ENCODE measurements at regions not wholly inside any gene's neighbourhood (a gene's known extent, or its start where the extent isn't known, plus 50 kb on each side); places are given as distances from the start of the nearest gene placed in this dataset.
A peak's percentile ranks its signal among the peaks of the same experiment; 100 is the strongest.

DNA sequence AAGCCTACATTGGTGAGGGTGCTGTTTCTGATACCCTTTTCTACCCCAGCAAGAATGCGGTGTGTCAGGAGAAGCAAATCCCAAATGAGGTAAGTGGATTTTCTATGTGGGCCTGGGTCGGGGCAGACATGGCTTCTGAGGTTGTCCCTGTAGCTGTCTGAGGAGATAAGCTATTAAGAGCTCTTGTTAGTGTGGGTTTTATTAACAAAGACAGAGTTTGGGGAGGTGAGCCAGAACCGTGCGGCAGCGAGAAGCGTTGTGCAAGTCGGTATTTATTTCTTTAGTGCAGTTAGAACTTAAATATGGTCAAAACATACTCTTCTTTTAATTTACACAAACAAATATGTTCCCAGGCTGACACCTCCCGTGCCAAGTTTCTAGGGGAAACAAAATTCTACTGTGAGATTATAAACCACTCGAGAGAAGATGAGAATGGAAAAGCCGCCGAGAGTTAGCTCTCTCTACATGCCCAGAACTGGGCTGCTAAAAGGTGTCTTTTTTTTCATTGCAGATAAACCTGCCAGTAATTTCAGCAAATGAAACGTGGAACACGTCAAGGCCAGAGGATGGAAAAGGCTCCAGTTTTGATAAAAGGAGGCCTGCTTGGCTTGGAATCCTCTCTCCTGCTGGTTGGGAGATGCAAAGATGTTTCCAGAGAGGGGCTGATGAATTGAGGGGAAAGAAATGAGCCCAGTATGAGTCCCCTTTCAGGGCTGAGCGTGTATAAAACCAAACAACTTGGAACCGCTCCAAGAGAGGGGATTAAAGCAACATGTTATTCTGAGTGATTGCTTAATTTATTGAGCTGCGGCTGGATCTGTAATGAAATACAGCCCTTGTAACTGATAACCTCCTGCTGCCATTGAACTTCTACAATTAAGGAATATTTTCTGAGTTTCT is 254.6 kb downstream of the MRTFB start (continued):
- TF ChIP-seq, protein P1, sequence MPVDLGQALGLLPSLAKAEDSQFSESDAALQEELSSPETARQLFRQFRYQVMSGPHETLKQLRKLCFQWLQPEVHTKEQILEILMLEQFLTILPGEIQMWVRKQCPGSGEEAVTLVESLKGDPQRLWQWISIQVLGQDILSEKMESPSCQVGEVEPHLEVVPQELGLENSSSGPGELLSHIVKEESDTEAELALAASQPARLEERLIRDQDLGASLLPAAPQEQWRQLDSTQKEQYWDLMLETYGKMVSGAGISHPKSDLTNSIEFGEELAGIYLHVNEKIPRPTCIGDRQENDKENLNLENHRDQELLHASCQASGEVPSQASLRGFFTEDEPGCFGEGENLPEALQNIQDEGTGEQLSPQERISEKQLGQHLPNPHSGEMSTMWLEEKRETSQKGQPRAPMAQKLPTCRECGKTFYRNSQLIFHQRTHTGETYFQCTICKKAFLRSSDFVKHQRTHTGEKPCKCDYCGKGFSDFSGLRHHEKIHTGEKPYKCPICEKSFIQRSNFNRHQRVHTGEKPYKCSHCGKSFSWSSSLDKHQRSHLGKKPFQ (tag by site-specific recombination; IDR thresholded peaks at IDR 0.05) = peak; percentile 60
- peak; percentile 100 for TF ChIP-seq ZBTB8A (tag by site-specific recombination; IDR thresholded peaks at IDR 0.05)
- no peak for TF ChIP-seq ZNF521 (tag by site-specific recombination; IDR thresholded peaks at IDR 0.05)
- no peak for TF ChIP-seq HOXA7 (CRISPR knock-in tag; IDR thresholded peaks at IDR 0.05; ENCODE audit: borderline replicate concordance)
- TF ChIP-seq ZBTB20 (tag by site-specific recombination; IDR thresholded peaks at IDR 0.05) = 0 out of 2 replicates have a peak, but pooled peaks have one; percentile 25
- TF ChIP-seq ZSCAN23 (tag by site-specific recombination; IDR thresholded peaks at IDR 0.05) = peak; percentile 48; the same call in 1 of the 2 replicates
- TF ChIP-seq ZNF843 (tag by site-specific recombination; IDR thresholded peaks at IDR 0.05) = peak; percentile 98
- peak; percentile 57; the same call in 1 of the 2 replicates for TF ChIP-seq GLI2 (tag by site-specific recombination; IDR thresholded peaks at IDR 0.05; ENCODE audit: borderline replicate concordance, low read depth)
- TF ChIP-seq GLIS2 (tag by site-specific recombination; IDR thresholded peaks at IDR 0.05) = no peak
- TF ChIP-seq, protein P2, sequence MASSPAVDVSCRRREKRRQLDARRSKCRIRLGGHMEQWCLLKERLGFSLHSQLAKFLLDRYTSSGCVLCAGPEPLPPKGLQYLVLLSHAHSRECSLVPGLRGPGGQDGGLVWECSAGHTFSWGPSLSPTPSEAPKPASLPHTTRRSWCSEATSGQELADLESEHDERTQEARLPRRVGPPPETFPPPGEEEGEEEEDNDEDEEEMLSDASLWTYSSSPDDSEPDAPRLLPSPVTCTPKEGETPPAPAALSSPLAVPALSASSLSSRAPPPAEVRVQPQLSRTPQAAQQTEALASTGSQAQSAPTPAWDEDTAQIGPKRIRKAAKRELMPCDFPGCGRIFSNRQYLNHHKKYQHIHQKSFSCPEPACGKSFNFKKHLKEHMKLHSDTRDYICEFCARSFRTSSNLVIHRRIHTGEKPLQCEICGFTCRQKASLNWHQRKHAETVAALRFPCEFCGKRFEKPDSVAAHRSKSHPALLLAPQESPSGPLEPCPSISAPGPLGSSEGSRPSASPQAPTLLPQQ (tag by site-specific recombination; IDR thresholded peaks at IDR 0.05) = peak; percentile 83
- peak; percentile 64; the same call in 1 of the 2 replicates for TF ChIP-seq ZNF2 (tag by site-specific recombination; IDR thresholded peaks at IDR 0.05)
- TF ChIP-seq ZNF629 (tag by site-specific recombination; IDR thresholded peaks at IDR 0.05) = peak; percentile 74
- no peak for TF ChIP-seq ZNF157 (tag by site-specific recombination; IDR thresholded peaks at IDR 0.05)
- TF ChIP-seq ZSCAN16 (tag by site-specific recombination; IDR thresholded peaks at IDR 0.05) = no peak
- TF ChIP-seq ZNF146 (tag by site-specific recombination; IDR thresholded peaks at IDR 0.05) = no peak
- TF ChIP-seq, protein P3, sequence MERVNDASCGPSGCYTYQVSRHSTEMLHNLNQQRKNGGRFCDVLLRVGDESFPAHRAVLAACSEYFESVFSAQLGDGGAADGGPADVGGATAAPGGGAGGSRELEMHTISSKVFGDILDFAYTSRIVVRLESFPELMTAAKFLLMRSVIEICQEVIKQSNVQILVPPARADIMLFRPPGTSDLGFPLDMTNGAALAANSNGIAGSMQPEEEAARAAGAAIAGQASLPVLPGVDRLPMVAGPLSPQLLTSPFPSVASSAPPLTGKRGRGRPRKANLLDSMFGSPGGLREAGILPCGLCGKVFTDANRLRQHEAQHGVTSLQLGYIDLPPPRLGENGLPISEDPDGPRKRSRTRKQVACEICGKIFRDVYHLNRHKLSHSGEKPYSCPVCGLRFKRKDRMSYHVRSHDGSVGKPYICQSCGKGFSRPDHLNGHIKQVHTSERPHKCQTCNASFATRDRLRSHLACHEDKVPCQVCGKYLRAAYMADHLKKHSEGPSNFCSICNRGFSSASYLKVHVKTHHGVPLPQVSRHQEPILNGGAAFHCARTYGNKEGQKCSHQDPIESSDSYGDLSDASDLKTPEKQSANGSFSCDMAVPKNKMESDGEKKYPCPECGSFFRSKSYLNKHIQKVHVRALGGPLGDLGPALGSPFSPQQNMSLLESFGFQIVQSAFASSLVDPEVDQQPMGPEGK (tag by site-specific recombination; IDR thresholded peaks at IDR 0.05) = peak; percentile 58
- peak; percentile 81 for TF ChIP-seq ZBTB17 (tag by site-specific recombination; IDR thresholded peaks at IDR 0.05)
- peak; percentile 79; the same call in 1 of the 2 replicates for TF ChIP-seq TCF7L2 (IDR thresholded peaks at IDR 0.05; ENCODE audit: borderline replicate concordance, low read depth, low read length)
- TF ChIP-seq ZNF654 (tag by site-specific recombination; IDR thresholded peaks at IDR 0.05; ENCODE audit: low read depth) = no peak
- TF ChIP-seq, protein P4, sequence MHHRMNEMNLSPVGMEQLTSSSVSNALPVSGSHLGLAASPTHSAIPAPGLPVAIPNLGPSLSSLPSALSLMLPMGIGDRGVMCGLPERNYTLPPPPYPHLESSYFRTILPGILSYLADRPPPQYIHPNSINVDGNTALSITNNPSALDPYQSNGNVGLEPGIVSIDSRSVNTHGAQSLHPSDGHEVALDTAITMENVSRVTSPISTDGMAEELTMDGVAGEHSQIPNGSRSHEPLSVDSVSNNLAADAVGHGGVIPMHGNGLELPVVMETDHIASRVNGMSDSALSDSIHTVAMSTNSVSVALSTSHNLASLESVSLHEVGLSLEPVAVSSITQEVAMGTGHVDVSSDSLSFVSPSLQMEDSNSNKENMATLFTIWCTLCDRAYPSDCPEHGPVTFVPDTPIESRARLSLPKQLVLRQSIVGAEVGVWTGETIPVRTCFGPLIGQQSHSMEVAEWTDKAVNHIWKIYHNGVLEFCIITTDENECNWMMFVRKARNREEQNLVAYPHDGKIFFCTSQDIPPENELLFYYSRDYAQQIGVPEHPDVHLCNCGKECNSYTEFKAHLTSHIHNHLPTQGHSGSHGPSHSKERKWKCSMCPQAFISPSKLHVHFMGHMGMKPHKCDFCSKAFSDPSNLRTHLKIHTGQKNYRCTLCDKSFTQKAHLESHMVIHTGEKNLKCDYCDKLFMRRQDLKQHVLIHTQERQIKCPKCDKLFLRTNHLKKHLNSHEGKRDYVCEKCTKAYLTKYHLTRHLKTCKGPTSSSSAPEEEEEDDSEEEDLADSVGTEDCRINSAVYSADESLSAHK (tag by site-specific recombination; IDR thresholded peaks at IDR 0.05) = peak; percentile 88
- peak; percentile 24; the same call in 1 of the 2 replicates for TF ChIP-seq ZFP3 (tag by site-specific recombination; IDR thresholded peaks at IDR 0.05; ENCODE audit: low read depth)
- no peak for TF ChIP-seq ZNF785 (tag by site-specific recombination; IDR thresholded peaks at IDR 0.05)
- TF ChIP-seq, protein P5, sequence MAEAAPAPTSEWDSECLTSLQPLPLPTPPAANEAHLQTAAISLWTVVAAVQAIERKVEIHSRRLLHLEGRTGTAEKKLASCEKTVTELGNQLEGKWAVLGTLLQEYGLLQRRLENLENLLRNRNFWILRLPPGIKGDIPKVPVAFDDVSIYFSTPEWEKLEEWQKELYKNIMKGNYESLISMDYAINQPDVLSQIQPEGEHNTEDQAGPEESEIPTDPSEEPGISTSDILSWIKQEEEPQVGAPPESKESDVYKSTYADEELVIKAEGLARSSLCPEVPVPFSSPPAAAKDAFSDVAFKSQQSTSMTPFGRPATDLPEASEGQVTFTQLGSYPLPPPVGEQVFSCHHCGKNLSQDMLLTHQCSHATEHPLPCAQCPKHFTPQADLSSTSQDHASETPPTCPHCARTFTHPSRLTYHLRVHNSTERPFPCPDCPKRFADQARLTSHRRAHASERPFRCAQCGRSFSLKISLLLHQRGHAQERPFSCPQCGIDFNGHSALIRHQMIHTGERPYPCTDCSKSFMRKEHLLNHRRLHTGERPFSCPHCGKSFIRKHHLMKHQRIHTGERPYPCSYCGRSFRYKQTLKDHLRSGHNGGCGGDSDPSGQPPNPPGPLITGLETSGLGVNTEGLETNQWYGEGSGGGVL (tag by site-specific recombination; IDR thresholded peaks at IDR 0.05) = peak; percentile 54
- no peak; the same call in 1 of the 2 replicates for TF ChIP-seq ZNF561 (tag by site-specific recombination; IDR thresholded peaks at IDR 0.05; ENCODE audit: borderline replicate concordance)
- TF ChIP-seq, protein P6, sequence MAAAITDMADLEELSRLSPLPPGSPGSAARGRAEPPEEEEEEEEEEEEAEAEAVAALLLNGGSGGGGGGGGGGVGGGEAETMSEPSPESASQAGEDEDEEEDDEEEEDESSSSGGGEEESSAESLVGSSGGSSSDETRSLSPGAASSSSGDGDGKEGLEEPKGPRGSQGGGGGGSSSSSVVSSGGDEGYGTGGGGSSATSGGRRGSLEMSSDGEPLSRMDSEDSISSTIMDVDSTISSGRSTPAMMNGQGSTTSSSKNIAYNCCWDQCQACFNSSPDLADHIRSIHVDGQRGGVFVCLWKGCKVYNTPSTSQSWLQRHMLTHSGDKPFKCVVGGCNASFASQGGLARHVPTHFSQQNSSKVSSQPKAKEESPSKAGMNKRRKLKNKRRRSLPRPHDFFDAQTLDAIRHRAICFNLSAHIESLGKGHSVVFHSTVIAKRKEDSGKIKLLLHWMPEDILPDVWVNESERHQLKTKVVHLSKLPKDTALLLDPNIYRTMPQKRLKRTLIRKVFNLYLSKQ (tag by site-specific recombination; IDR thresholded peaks at IDR 0.05; ENCODE audit: borderline replicate concordance) = no peak
- TF ChIP-seq ZNF366 (tag by site-specific recombination; conservative IDR thresholded peaks at IDR 0.05) = 0 out of 2 replicates have a peak, but pooled peaks have one; percentile 70
- TF ChIP-seq MZF1 (tag by site-specific recombination; IDR thresholded peaks at IDR 0.05; ENCODE audit: borderline replicate concordance) = peak; percentile 99
- peak; percentile 92 for TF ChIP-seq OSR2 (tag by site-specific recombination; IDR thresholded peaks at IDR 0.05)

All from HEK293 (cell line).